Liver (tissue), 3 donors: ENCODE measurements at regions not wholly inside any gene's neighbourhood (a gene's known extent, or its start where the extent isn't known, plus 50 kb on each side); places are given as distances from the start of the nearest gene placed in this dataset.

ENCODE experiments used
- ATF3 ChIP-seq: IDR thresholded peaks from 2 replicates; pipeline ENCODE4 v1.6.1; 2016; ENCODE audit warnings: antibody characterized with exemption
- CTCF ChIP-seq: fragments of 150-350 bp; IDR thresholded peaks from 2 replicates; pipeline ENCODE4 v1.5.1; 2017; ENCODE audit warnings: improper control_type of control experiment, low read depth, low read length; ENCODE audit not compliant: missing input control
- EGR1 ChIP-seq, 2 donors: IDR thresholded peaks; 2 replicates each; pipeline ENCODE4 v1.6.1; 2016 to 2018; ENCODE audit warnings: antibody characterized with exemption in 2 of 2, low read depth in 2 of 2
- FOXA1 ChIP-seq: IDR thresholded peaks from 2 replicates; pipeline ENCODE4 v1.6.1; 2016; ENCODE audit warnings: antibody characterized with exemption
- GABPA ChIP-seq, 2 donors: IDR thresholded peaks in 1 of 2; conservative IDR thresholded peaks in 1 of 2; 2 replicates each; pipeline ENCODE4 v1.6.1; 2016; ENCODE audit warnings: antibody characterized with exemption in 2 of 2, mild to moderate bottlenecking in 1 of 2, moderate library complexity in 1 of 2
- HNF4G ChIP-seq: IDR thresholded peaks from 2 replicates; pipeline ENCODE4 v1.6.1; 2016; ENCODE audit warnings: antibody characterized with exemption
- JUND ChIP-seq, 2 donors: IDR thresholded peaks; 2 replicates each; pipeline ENCODE4 v1.6.1; 2016; ENCODE audit warnings: antibody characterized with exemption in 2 of 2
- MAX ChIP-seq: IDR thresholded peaks from 2 replicates; pipeline ENCODE4 v1.6.1; 2016; ENCODE audit warnings: antibody characterized with exemption
- RAD21 ChIP-seq, 2 donors: IDR thresholded peaks; 2 replicates each; pipeline ENCODE4 v1.6.1; 2016; ENCODE audit warnings: antibody characterized with exemption in 2 of 2, mild to moderate bottlenecking in 2 of 2
- REST ChIP-seq: IDR thresholded peaks from 2 replicates; pipeline ENCODE4 v1.6.1; 2016; ENCODE audit warnings: antibody characterized with exemption, mild to moderate bottlenecking
- SP1 ChIP-seq: IDR thresholded peaks from 2 replicates; pipeline ENCODE4 v1.6.1; 2018; ENCODE audit warnings: antibody characterized with exemption, mild to moderate bottlenecking
- TAF1 ChIP-seq: conservative IDR thresholded peaks from 2 replicates; pipeline ENCODE4 v1.6.1; 2016; ENCODE audit warnings: antibody characterized with exemption, mild to moderate bottlenecking
- YY1 ChIP-seq: IDR thresholded peaks from 2 replicates; pipeline ENCODE4 v1.6.1; 2016; ENCODE audit warnings: antibody characterized with exemption, mild to moderate bottlenecking
- donor health status: healthy.
- donor health status: healthy.

GRCh38 chr11:129625930-129626329, 189.7 kb upstream of the TMEM45B start:
- no peak for TF ChIP-seq CTCF
- TF ChIP-seq ATF3 = no peak
- no peak for TF ChIP-seq YY1
- TF ChIP-seq TAF1 = no peak
- TF ChIP-seq JUND (IDR thresholded peaks at IDR 0.05) = no peak
- TF ChIP-seq RAD21 (IDR thresholded peaks at IDR 0.05) = no peak
- no peak for TF ChIP-seq FOXA1
- TF ChIP-seq MAX = no peak
- TF ChIP-seq GABPA (IDR thresholded peaks at IDR 0.05 in 1 of 2, conservative IDR thresholded peaks at IDR 0.05 in 1 of 2) = no peak
- no peak for TF ChIP-seq EGR1 (IDR thresholded peaks at IDR 0.05; ENCODE audit: low read depth in 2 of 2)
- TF ChIP-seq REST = no peak
- TF ChIP-seq HNF4G = no peak
- no peak for TF ChIP-seq SP1
